Neural crest cell (in vitro differentiated cells): ENCODE measurements at regions not wholly inside any gene's neighbourhood (a gene's known extent, or its start where the extent isn't known, plus 50 kb on each side); places are given as distances from the start of the nearest gene placed in this dataset.

Experiments
- DNase-seq: peaks from one replicate; pipeline ENCODE4 v3.0.0; 2021; ENCODE audit warnings: low read depth, mixed read lengths, low spot score
- H3K27ac Mint-ChIP-seq: one replicate; pipeline ENCODE4 v1.8.0; 2021; ENCODE audit warnings: mild to moderate bottlenecking, mixed read lengths; ENCODE audit not compliant: unreplicated experiment
- H3K27me3 Mint-ChIP-seq: 2 replicates; pipeline ENCODE4 v1.8.0; 2021; ENCODE audit warnings: low read depth, mild to moderate bottlenecking, mixed read lengths
- H3K36me3 Mint-ChIP-seq: 2 replicates; pipeline ENCODE4 v1.8.0; 2021; ENCODE audit warnings: low read depth, mild to moderate bottlenecking, mixed read lengths
- H3K4me1 Mint-ChIP-seq: 2 replicates; pipeline ENCODE4 v1.8.0; 2021; ENCODE audit warnings: mixed read lengths
- H3K4me3 Mint-ChIP-seq: one replicate; pipeline ENCODE4 v1.8.0; 2021; ENCODE audit warnings: mild to moderate bottlenecking, mixed read lengths
- H3K9me3 Mint-ChIP-seq: 2 replicates; pipeline ENCODE4 v1.8.0; 2021; ENCODE audit warnings: mixed read lengths
- CTCF ChIP-seq: fragments of 200-600 bp; sonication (generic); conservative IDR thresholded peaks from 2 replicates; pipeline ENCODE4 v1.5.0; 2021; ENCODE audit warnings: antibody characterized with exemption, mild to moderate bottlenecking

- Mint-ChIP-seq H3K27ac (no peak overlapping the region), H3K9me3 (peaks cover 19% of the 10 kb centered on the region), H3K4me1 (peaks cover 13% of the 10 kb centered on the region), H3K4me3 (no peak overlapping the region), H3K27me3 (no peaks in the 10 kb centered on the region), H3K36me3 (peaks cover 28% of the 10 kb centered on the region)
- no peak for DNase-seq
- TF ChIP-seq CTCF: no peak
These were observed 207.0 kb upstream of the COX10 start for GRCh38 chr17:13862346-13862745.

- H3K27me3 Mint-ChIP-seq: no peaks in the 10 kb centered on the region
- DNase-seq: no peak
- H3K4me1 Mint-ChIP-seq: peaks cover 13% of the 10 kb centered on the region
- no peak for TF ChIP-seq CTCF
- H3K36me3 Mint-ChIP-seq: peaks cover 33% of the 10 kb centered on the region
- no peak overlapping the region for H3K4me3 Mint-ChIP-seq
- no peak overlapping the region for H3K27ac Mint-ChIP-seq
- H3K9me3 Mint-ChIP-seq: peaks cover 24% of the 10 kb centered on the region
These were observed 205.9 kb upstream of the COX10 start for GRCh38 chr17:13863436-13863835.

- TF ChIP-seq CTCF: no peak
- Mint-ChIP-seq H3K36me3 (peaks cover 28% of the 10 kb centered on the region), H3K27me3 (no peaks in the 10 kb centered on the region), H3K9me3 (peaks cover 24% of the 10 kb centered on the region), H3K4me1 (peaks cover 13% of the 10 kb centered on the region), H3K4me3 (no peak overlapping the region), H3K27ac (no peak overlapping the region)
- DNase-seq: no peak
These were observed 204.8 kb upstream of the COX10 start for GRCh38 chr17:13864521-13864920.

GRCh38 chr17:13865650-13866049 is 203.7 kb upstream of the COX10 start:
- peaks cover 21% of the 10 kb centered on the region for H3K4me1 Mint-ChIP-seq
- peaks cover 28% of the 10 kb centered on the region for H3K36me3 Mint-ChIP-seq
- H3K27ac Mint-ChIP-seq: no peak overlapping the region
- TF ChIP-seq CTCF: no peak
- H3K27me3 Mint-ChIP-seq: no peaks in the 10 kb centered on the region
- H3K4me3 Mint-ChIP-seq: no peak overlapping the region
- peaks cover 24% of the 10 kb centered on the region for H3K9me3 Mint-ChIP-seq
- no peak for DNase-seq

GRCh38 chr17:13869331-13869940 is 199.9 kb upstream of the COX10 start:
- Mint-ChIP-seq H3K27me3 (no peaks in the 10 kb centered on the region), H3K27ac (no peak overlapping the region), H3K4me1 (peaks cover 13% of the 10 kb centered on the region), H3K9me3 (peaks cover 18% of the 10 kb centered on the region), H3K36me3 (peaks cover 17% of the 10 kb centered on the region), H3K4me3 (no peak overlapping the region)
- TF ChIP-seq CTCF: no peak
- DNase-seq: no peak

- Mint-ChIP-seq H3K4me3 (no peak overlapping the region), H3K27ac (no peak overlapping the region), H3K36me3 (peaks cover 12% of the 10 kb centered on the region), H3K27me3 (no peaks in the 10 kb centered on the region), H3K4me1 (peaks cover 7% of the 10 kb centered on the region), H3K9me3 (peaks cover 10% of the 10 kb centered on the region)
- DNase-seq: no peak
- TF ChIP-seq CTCF: no peak
These were observed 198.0 kb upstream of the COX10 start for GRCh38 chr17:13871261-13871660.
